PC-3 (cell line): ENCODE measurements at regions not wholly inside any gene's neighbourhood (a gene's known extent, or its start where the extent isn't known, plus 50 kb on each side); places are given as distances from the start of the nearest gene placed in this dataset.

ENCODE experiments used
- CTCF ChIP-seq: fragments of 300-600 bp; sonication (generic); conservative IDR thresholded peaks from 2 replicates; pipeline ENCODE4 v1.5.1; 2017; ENCODE audit warnings: antibody characterized with exemption, low read depth, mild to moderate bottlenecking, low read length
- EZH2 ChIP-seq: fragments of 300-600 bp; sonication (generic); IDR thresholded peaks from one replicate; pipeline ENCODE4 v1.6.1; 2017; ENCODE audit warnings: antibody characterized with exemption, mild to moderate bottlenecking, low read length; ENCODE audit not compliant: unreplicated experiment
- EZH2phosphoT487 ChIP-seq: fragments of 300-600 bp; sonication (generic); IDR thresholded peaks from 2 replicates; pipeline ENCODE4 v1.6.1; 2018; ENCODE audit warnings: mild to moderate bottlenecking, antibody characterized with exemption, low read length, borderline replicate concordance

DNA sequence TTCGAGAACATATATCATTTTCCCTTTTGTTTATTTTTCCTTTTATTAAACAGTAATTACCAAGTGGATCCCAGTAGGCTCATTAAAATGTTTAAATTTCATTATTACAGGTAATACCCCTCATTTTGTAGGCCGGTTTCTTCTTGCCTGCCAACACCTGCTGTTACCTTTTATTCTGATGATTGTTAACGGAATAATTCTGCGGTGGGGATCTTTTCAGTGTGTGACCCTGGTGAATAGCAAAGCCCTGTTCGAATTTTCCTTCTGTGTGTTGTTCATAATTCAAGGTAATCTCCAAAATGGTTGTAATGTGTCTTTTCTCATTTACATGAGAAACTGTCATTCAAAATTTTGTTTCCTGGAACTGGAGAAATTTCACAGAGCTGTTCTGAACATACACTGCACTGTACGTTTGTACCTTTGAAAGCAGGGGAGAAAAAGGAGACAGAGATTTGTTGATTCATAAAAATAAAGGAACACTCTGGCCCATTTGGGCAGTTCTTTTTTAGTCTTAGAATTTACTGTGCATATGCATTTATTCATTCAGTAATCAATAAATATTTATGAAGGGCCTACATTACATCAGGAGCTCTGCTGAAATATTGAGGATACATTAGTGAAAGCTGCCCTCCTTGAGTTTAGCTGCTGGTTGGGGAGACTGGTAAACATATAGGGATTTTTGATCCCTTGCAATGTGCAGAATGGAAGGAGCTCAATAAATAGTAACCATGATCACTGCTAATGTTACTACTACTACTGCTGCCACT, 502.0 kb downstream of the QKI start:
- TF ChIP-seq CTCF (no peak), EZH2 (no peak), EZH2phosphoT487 (no peak)
